RKO (cell line): ENCODE measurements at regions not wholly inside any gene's neighbourhood (a gene's known extent, or its start where the extent isn't known, plus 50 kb on each side); places are given as distances from the start of the nearest gene placed in this dataset.

Source experiments
- DNase-seq: peaks from one replicate; pipeline ENCODE4 v3.0.0-alpha.2; 2016; ENCODE audit warnings: low spot score

DNA sequence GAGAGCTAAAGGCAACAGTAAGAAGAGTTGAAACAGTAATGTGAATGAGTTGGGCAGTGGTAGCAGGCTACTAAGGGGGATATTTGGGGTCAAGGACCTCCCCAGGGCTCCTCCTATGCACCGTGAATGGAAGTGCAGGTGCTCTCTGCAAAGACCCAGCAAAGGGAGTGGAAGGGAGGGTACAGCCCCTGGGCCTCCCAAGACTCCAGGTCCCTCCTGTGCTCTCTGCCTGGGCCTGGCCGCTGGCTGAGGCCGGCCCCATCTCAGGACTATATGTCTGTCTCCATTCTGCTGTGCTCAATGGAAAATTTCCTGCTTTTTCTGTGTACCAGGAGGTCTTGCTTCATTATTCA, 372.1 kb upstream of the MKI67 start:
- no peak for DNase-seq

DNA sequence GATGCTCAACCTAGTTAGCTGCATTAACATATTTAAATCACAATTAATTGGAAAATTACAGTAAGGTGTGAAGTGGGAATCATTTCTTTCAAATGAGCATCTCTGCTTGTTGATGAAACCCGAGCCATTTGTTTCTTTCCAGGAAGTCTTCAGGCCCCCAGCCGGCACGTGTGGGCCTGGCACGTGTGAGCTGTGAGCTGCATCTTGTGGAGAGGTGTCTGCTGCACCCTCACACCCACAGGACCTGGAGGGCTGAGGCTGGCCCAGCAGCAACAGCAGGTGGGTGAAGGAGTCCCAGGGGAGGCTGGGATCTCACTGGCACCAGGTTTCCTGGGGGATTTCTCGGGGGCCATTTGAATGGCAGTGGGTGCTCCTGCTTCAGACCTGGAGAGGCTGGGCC, 372.5 kb upstream of the MKI67 start:
- DNase-seq, result no peak

DNA sequence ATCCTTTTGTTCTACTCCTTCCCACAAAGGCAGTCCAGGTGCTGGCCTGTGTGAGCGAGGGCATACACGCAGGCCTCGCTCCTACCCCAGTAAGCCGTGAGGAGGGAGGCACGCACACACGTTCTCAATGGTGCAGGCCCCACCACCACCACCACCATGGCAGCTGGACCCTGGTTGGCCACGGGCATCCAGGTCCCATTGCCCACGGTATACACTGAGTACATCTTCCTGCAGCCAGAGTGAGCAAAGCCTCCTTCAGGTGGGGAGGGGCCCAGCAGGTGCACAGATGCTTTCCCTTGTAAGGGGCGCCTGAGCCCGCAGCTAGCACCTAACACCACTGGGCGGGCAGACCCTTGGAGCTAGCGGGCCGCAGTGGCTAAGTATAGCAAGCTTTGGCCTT, 373.3 kb upstream of the MKI67 start:
- no peak for DNase-seq

DNA sequence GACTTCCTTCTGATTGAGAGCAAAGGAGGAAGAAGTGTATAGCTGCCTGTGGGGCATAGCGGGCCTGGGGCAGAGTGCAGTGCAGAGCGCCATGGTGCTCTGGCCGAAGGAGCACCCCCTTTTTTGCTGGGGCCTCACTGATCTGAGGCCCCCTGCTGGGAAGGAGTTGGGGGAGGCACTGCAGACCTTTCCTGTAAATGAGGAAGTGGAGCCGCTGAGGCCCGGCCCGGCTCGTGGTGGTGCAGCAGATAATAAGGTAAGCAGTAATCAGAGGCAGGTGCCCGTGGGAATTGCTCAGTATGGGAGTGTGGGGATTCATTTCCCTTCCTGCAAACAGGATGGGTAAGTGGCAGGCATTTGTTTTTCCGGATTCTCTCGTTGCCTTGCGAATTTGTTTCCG, 373.7 kb upstream of the MKI67 start:
- DNase-seq, result no peak

DNA sequence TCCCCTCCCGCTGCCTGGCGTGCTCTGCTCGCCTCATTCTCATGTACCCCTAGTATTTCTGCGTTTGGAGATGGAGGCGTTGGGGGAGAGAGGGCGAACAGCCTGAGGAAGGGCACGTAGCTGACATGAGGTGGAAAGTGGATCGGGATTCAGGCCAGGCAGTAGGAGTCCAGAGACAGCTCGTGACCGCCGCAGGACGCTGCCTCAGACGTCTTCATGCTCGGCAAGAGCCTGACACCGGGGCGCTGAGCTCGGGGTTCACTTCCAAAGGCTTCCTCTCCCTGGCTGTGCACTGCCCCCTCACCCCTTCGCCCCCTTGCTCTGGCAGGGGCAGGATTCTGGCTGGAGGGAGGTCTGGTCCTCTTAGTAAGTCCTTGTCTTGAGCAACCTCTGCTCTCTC, 374.4 kb upstream of the MKI67 start:
- no peak for DNase-seq

DNA sequence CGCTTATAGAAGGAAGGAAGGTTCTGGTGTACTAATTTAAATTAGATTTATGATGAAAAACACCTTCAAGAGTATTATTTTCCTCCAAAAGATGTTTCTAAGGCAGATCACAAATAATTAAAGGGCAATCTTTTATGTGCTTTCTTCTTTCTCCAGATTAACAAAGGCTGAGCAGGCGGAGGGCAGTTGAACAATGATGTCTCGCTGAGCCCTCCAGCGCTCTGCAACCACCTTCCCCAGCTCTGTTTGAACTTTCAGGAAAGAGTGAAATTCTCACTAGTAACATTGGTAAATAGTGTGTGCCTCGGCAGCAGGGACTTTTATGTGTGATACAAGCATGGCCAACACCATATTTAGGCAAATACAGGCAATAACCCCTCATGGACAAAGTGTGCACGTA, 379.1 kb upstream of the MKI67 start:
- DNase-seq, result no peak

DNA sequence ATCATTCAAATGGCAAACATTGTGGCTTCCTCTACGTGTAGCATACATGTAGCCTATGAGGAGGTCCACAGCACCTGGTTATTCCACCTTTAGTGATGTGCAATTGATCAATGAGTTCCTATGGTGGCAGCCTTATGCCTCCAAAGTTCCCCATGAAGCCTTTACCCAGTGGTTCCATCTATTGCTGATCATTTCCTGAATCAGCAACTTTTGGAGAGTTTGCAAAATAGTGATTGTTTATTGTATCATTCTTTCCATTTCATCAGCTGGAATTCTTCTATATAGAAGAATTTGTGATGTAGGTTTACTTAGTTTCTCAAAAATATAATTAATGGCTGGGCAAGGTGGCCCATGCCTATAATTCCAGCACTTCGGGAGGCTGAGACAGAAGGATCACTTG, 380.2 kb upstream of the MKI67 start:
- no peak for DNase-seq

DNA sequence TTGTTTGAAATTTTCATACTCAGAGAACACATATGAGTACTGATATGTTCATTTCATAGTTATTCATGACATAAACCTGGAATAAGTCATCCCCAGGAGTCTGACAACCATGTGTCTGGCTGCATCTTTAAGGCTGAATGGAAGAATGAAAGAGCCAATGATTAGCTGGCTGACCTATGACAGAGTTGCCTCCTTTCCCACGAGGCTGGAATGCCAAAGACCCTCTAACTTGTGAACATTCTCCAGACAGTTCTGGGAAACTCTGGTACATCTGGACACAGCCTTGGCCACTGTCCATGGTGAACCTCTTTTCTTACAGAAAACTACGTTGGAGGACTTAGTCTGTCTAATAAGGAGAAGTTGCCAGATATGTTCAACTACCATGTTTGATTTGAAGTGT, 380.8 kb upstream of the MKI67 start:
- no peak for DNase-seq

DNA sequence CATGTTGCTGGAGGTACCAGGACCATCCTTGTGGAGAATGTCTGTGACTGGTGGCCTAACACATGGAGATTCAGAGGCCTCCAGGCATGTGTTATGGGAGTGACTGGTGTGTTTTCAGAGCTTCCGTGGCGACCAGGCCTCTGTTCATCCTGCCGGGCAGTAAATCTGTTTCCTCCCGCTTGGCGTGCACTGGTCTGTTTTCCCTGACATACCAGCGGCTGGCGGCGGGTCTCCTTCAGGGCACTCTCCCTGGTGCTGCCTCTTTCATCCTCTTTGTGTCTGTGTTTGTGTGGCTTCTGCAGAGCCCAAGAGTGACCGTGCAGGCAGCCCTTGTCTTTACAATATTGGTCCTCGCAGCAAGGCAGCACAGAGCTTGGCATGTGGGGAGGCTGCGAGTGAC, 385.1 kb upstream of the MKI67 start:
- no peak for DNase-seq

DNA sequence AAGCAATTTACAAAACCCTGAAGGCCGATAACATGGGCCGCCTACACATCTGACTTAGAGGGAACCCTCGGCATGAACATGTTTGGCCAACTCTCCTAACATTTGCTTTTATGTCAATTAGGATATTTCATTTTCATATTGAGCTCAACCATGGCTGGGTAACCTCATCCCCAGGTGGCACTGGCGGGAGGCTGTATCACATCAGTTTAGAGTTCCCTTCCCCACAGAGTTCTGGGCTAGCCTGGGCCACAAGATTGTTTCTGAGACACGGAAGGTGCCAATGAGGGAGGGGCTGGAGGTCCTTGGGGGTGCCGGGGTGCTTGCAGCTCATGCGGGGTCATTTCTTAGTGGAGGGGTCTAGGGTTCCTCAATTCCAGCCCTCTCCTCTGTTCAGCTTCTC, 386.5 kb upstream of the MKI67 start:
- no peak for DNase-seq

DNA sequence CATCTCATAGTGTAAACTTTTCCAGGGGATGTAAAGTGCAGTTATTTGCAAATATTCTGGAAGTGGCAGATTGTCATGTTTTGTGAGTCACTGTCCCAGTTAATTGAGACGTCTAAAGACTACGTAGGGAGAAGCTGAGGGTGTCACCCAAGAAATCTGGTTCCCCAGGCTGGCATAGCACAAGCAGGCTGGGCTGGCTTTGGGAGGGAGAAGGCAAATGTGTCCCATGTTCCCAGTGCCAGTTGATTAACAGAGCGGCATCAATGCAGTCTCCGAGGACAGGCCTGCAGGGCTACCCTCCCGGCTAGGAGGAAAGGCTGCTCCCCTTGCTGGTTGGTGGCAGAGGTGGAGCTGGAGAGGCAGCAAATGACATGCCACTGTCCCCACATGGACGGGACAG, 388.3 kb upstream of the MKI67 start:
- DNase-seq, result no peak

DNA sequence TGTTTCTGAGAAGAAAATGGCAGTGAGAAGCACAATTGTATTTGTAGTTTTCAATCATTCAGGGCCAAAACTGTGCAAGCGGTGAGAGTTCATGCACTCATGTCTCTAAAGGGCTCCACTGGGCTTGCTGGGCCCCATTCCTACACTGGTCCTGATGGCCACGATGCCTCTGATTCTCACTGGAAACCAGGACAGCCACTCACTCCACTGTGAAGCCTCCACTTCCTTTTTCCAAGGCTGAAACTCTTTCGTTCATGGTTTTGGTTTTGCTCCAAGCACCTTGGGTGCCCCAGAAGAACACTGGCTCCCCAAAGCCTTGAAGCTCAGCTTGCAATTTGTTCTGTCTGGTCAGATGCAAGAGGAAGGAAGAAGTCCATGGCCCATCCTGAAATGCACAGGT, 390.0 kb upstream of the MKI67 start:
- DNase-seq, result no peak

DNA sequence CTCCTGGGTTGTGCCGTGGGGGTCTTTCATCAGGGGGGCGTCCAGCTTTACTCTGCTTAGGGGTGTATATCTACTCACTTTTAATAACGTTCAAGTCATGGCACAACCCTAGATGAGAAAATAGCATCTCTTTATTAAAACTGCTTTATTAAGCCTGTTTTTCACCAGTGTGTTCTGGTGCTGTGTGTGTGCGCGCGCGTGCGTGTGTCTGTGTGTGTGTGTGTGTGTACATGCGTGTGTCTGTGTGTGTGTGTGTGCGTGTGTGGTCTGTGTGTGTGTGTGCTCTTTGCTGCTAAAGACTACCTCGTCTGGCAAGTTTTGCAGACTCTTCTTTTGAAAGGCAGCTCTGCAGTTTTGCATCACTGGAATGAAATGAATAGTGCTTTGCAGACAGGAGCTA, 390.9 kb upstream of the MKI67 start:
- DNase-seq, result no peak

DNA sequence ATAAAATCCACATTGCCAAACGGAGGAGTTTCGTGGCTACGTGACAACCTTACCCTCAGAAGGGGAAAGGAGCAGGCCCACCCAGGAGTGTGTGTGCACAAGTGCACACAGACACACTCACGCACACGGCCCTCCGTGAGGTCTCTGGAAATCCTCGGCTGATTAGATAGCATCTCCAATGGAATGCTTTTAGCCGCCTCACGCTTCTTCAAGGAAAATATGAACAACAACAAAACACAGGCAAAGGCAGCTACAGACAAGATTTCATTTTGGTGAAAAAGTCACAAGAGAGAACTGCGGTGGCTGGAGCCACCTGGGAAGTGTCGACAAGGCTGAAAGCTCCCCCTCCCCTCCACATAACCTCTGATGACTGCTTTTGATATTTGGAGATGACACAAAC, 391.8 kb upstream of the MKI67 start:
- DNase-seq, result no peak

DNA sequence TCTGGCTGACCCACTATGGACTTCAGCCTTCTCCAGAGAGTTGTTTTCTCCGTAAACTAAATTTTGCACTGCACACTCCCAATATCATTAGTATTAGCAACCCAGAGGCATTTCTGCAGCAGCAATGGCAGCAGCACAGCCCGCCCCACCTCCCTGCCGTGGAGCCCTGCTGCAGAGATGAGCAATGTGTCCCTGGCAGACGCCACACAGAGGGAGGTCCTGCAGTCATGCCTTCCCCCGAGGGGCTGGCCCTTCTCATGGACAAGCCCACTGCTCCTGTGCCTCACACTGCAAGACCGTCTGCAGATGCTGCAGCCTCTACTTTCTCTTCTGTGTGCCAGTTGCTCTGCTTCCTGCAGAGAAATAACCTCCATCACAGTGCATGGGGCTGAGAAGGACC, 393.4 kb upstream of the MKI67 start:
- DNase-seq, result no peak

DNA sequence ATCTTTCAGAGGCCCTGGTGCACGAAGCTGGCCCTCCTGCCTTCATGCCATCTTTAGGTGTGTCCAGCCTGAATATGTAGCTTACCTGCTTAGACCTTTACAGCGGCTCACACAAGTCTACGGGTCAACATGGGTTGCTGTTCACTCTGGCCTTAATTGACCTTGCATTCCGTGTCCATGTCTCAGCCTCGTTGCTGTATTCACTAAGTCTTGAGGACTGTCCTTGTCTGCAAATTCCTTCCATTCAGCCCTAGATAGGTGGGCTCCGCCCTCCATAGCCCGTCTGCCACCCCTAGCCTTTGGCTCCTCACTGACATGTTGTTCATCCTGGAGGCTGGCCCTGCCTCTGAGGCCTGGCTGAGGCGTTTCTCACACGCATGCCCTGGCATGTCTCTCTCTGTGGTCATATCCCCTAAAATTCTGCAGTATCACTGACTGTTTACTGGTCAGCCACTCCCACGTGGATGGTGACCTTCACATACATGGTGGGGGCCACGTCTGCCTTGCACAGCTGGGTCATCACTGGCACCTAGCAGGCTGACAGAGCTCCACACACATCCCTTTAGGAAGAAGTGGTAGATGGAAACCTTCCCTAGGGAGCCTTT, 394.1 kb upstream of the MKI67 start:
- DNase-seq, result no peak

DNA sequence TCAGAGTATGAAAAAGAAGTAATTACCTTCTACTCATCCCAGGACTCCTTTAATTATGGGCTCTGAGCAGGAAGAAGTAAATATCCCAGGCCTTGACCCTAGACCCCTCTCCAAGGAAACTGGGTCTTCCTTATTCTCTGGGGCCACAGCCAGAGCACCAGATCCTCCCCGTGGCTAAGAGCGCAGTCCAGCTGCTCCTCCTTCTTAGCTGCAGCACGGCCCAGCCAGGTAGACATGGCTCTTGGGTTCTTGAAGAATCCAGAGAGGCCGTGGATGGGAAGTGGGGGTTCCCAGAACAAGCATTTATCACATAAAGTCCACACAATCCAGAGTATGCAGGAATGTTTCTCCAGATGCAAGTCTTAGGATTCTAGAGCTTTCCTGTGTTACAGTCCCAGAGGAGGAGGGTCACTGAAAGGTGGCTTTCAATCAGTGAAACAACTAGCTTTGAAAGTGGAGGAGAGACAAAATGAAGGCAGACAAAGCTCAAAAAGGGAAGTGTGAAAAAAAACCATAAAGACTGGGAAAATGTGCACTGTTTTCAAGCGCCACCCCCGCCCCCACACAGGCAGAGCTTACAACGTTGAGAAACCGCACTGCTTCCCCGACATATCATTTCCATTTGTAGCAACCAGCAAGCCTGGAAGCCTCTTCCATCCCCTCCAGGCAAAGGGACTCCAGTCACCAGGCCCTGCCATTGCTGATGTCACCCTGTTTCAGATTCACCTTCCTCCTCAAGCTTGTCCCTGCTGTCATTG, 396.5 kb upstream of the MKI67 start:
- DNase-seq, result no peak

DNA sequence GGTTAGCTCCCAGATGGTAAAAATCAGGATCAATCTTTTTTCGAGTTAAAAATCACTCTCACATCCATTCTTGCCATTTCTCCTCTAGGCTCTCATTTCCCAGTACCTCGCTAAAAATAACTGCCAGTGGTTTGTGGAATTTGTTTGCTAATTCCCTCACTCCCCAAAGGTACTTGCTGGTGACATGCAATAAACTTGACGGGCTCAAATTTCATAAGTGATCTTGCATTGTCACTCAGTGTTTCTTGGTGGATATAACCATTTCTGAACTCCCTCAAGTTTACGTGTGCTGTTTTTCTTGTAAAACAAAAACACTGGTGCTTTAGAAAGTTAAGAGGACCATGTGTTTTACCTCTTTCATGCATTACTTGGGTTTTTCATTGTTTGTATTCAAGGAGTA, 399.2 kb upstream of the MKI67 start:
- DNase-seq, result no peak

DNA sequence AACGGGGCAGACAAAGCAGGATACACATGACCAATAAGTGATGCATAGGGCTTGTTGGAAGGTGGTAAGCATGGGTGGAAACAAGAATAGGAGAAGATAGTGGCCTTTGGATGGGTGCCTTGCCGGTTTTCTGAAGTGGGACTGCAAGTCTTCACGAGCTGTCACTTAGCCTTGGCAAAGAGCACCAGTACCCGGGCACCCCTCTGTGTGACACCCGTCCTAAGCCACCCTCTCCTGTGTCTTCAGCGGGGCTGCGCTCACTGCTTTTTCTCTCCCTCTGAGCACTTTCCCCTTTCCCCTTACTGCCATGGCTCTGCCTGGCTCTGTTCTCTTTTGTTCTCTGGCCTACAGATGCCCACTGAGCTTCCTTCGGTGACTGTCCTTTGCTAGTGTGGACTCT, 399.7 kb upstream of the MKI67 start:
- no peak for DNase-seq

DNA sequence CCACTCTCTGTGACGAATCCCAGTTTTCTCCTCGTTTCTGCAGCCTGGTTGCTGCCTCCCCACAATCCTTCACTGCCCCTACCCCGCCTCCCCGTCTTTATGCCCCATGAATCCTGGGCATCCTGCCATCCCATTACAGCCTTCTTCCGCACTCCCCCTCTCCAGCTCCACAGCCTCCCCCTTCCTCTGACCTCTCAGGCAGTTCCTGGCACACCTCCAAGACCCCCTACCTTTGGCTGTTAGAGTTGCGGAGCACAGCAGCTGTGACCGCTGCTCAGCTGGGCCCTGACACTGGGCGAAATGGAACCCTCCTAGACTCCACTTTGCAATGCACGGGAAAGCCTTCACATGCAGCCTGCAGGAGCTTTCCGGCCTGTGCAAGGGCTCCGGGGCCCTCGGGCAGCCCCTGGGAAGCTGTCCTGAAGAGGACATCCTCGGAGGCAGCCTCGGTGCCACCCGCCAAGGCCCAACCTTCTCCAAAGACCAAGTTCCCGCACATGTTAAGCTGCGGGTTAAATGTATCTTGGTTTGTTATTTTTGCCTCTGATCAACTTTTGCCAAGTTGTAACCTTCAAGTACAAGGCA, 400.7 kb upstream of the MKI67 start:
- DNase-seq, result no peak

DNA sequence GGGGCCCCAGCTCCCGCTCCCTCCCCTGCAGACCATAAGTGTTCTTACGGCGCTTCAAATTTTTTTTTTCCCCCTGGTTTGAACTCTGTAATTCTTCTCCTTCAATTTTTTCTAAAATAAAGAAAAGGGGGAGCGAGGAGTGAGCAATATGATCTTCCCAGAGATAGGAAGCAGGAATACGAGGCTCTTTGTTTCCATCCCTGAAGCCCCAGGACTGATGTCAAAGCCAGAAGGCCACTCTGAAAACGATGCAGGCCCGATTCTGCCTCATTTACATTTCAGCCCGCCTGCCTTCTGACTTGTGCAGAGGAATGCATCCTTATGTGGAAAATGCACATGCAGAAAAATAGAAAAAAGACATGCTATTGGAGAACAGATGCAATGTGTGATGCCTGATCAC, 401.5 kb upstream of the MKI67 start:
- DNase-seq, result no peak

DNA sequence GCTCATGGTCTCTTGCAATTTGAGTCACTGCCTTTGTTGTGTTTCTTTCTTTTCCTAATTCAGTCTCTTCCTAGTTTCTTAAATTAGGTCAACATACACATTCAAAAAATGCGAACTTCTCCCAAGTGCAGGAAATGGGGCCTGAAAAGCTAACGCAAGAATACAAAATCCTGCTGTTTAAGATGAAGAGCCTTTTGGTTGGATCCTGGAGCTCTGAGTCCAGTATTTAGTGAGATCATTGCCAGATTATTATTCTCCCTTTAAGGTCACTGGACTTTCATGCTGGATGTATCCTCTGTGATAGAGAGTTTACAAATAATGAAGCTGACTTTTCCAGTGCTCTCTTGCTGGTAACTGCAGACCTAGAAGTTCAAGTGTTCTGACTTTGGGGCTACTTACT, 401.9 kb upstream of the MKI67 start:
- no peak for DNase-seq

DNA sequence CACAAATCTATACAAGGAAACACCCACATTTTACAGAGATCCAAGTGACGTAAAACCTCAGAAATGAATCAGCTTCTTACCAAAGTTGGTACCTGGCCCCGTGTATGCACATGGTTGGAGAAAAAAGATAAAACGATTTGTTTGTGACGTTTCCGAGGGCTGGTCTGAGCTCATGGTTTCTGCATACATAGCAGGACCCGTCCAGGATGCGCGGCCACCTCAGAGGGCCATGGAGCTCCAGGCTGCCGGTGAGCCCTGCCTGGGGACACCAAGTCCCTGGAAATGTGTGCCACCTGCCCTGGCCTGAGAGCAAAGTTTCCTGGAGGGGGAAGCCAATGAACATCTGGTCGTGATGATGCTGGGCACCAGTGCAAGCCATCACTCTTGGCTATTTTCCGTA, 402.6 kb upstream of the MKI67 start:
- DNase-seq, result no peak

DNA sequence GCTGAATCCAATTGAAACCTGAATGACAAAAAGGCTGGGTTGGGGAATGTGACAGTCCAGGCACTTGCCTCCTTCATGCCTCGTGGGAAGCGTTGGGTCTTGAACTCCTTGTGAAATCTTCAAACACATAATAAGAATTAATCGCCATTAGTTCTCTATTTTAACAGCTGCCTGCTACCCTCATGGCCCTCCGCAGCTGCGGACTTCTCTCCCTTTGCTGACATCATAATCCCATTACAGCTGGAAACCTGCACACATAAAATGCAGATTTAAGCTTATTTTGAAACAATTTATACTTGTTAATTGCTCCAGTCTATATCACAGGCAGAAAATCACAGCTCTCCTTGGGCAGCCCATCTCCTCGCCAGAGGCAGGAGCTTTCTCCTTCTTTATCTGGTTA, 403.0 kb upstream of the MKI67 start:
- no peak for DNase-seq
